HL-60 (cell line): ENCODE measurements at regions not wholly inside any gene's neighbourhood (a gene's known extent, or its start where the extent isn't known, plus 50 kb on each side); places are given as distances from the start of the nearest gene placed in this dataset.

ENCODE experiments used
- DNase-seq, 2 experiments: peaks; one replicate each; pipeline ENCODE4 v3.0.0-alpha.2; 2010 to 2020; ENCODE audit warnings: low read depth in 1 of 2, low spot score in 1 of 2
- H3K27ac ChIP-seq: fragments of 250-450 bp; sonication (Bioruptor Pico); replicated peaks from 2 replicates; pipeline ENCODE4 v1.5.1; 2020; ENCODE audit warnings: mild to moderate bottlenecking, moderate library complexity
- H3K27me3 ChIP-seq: fragments of 250-450 bp; sonication (Bioruptor Pico); 2 replicates; pipeline ENCODE4 v1.5.1; 2021; ENCODE audit warnings: mild to moderate bottlenecking, moderate library complexity; ENCODE audit not compliant: insufficient read depth, poor library complexity, severe bottlenecking
- H3K4me3 ChIP-seq: replicated peaks from 2 replicates; pipeline ENCODE4 v1.5.1; 2011; ENCODE audit warnings: mild to moderate bottlenecking, control low read depth, low read length; ENCODE audit not compliant: insufficient read depth
- CTCF ChIP-seq: IDR thresholded peaks from one replicate; pipeline ENCODE4 v1.5.1; 2011; ENCODE audit warnings: low read length, control low read depth, inconsistent platforms; ENCODE audit not compliant: insufficient read depth
- GABPA ChIP-seq: IDR thresholded peaks from 2 replicates; pipeline ENCODE4 v1.6.1; 2012; ENCODE audit warnings: low read depth
- POLR2AphosphoS5 ChIP-seq: IDR thresholded peaks from 2 replicates; pipeline ENCODE4 v1.6.1; 2012; ENCODE audit warnings: low read depth
- REST ChIP-seq: IDR thresholded peaks from 2 replicates; pipeline ENCODE4 v1.6.1; 2012; ENCODE audit warnings: low read depth; ENCODE audit not compliant: insufficient replicate concordance
- SPI1 ChIP-seq: IDR thresholded peaks from 2 replicates; pipeline ENCODE4 v1.6.1; 2012; ENCODE audit warnings: low read depth, mild to moderate bottlenecking, borderline replicate concordance

DNA sequence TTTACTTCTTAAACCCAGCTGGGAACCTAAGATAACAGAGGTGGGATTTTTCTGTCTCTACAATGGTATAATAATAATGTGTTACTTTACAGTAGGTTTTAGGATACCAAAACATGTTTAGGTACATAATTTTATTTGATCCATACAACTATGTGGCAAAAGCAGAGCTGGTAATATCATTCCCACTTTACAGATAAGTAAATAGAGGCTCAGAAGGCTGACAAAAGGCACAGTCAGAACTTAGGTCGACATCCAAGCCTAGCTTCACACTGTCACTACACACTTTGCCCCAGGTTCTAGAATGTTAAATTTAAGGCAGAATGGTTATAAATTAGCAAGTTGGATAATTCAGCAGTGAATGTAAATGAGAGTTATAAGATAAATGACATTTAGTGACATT lies 189.6 kb upstream of the PARD3B start:
- H3K27me3 ChIP-seq: no peaks in the 10 kb centered on the region
- TF ChIP-seq GABPA (no peak), CTCF (no peak), REST (no peak), POLR2AphosphoS5 (no peak), SPI1 (no peak)
- no peak overlapping the region for H3K4me3 ChIP-seq
- DNase-seq: no peak
- H3K27ac ChIP-seq: no peak overlapping the region

GRCh38 chr2:204356151-204356641 lies 189.1 kb upstream of the PARD3B start:
- TF ChIP-seq GABPA (no peak), POLR2AphosphoS5 (no peak), SPI1 (no peak), REST (no peak), CTCF (no peak)
- DNase-seq: no peak
- H3K27me3 ChIP-seq: no peaks in the 10 kb centered on the region

DNA sequence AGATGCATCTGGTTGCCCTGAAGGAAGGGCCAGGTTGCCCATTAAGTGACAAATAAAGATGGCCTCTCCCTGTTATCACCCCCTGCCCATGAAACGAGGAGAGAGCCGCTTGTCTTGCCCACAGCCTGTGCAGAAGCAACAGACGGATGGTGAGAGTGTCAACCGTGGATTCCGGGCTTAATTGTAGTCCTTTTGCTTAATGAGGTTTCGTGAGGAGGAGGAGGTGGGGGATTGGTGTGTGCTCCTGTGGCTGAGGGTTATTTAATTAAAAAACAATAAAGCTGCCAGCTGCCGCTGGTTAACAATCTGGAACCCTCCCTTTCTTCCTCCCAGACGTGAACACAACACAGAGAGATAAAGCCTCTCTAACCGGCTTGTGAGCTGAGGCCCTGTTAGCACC lies 188.0 kb upstream of the PARD3B start:
- no peak for TF ChIP-seq POLR2AphosphoS5
- no peak for TF ChIP-seq REST
- no peak for TF ChIP-seq CTCF
- TF ChIP-seq GABPA: no peak
- TF ChIP-seq SPI1: no peak
- H3K27ac ChIP-seq: no peak overlapping the region
- no peak for DNase-seq
- no peaks in the 10 kb centered on the region for H3K27me3 ChIP-seq
- no peak overlapping the region for H3K4me3 ChIP-seq

More at GRCh38 chr2:204356151-204356641, 189.1 kb upstream of the PARD3B start:
- H3K27ac ChIP-seq: no peak overlapping the region
- no peak overlapping the region for H3K4me3 ChIP-seq
